HG03432 (cell line): ENCODE measurements at regions not wholly inside any gene's neighbourhood (a gene's known extent, or its start where the extent isn't known, plus 50 kb on each side); places are given as distances from the start of the nearest gene placed in this dataset.
"Not testable (repeated sequence)": the region's sequence is repeated elsewhere in the genome, so short reads cannot be mapped to it uniquely, and the experiment has no call there.

Source experiments
- ATAC-seq: cut with Tn5 transposase; IDR thresholded peaks from one replicate; pipeline ENCODE4 v1.9.1; 2021; ENCODE audit warnings: mild to moderate bottlenecking, moderate library complexity; ENCODE audit not compliant: unreplicated experiment

DNA sequence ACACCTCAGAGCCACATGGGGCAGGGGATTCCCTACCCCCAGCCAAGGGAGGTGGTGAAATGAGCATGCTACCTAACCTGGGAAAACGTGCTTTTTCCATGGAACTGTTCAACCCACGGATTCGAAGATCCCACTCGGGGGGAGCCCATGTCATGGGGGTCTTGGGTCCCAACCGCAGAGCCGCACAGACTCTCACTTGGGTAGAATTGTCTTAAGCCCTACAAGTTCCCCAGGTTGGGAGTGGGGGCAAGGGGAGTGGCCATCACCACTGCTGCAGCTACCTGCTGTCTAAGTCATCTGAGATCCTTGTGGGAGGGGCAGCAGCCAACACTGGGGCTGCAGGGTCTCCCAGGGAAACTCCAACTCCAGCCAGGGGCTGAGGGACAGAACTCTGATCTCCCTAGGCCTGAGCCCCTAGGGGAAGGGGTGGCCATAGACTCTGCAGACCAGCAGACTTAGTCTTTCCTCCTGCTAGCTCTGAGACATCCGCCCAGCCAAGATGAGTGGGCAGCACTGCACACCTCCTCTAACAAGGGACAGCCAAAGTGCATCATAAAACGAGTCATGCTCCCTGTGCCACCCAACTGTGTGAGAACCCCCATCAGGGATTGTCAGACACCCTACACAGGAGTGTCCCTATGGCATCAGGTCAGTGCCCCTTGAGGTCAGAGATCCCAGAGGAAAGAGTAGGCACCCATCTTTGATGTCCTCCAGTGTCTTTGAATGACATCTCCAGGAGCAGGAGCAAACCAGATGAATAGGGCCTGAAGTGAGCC, 610.4 kb upstream of the SLITRK6 start:
- ATAC-seq = no peak

DNA sequence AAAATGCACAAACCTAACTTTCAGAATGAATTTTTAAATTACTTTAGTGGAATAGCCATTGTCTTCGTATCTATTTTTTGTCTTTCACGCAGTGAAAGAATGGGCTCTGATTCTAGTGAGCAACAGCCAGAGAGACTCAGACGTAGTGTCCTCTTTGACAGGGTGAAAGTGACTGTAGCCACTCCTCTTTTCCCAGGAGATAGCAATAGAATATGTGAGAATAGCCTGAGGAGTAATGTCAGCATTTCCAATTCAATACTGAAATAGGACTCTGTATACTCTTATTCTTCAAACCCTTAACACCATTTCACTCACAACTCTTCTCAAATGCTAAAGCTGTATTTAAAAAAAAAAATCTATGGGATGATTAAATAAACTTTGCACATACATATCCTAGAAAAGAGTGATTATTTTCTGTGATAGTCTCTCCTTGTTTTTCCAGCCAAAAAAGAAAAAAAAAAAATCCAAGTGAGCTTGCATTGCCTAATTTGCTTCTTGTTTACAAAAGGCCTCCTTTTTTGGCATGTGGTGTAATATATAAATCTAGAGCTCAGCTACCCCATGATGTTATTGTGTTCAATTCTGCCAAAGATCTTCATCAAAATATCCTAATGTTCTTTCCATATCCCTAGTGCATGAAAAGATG, 626.1 kb upstream of the SLITRK6 start:
- ATAC-seq = no peak

DNA sequence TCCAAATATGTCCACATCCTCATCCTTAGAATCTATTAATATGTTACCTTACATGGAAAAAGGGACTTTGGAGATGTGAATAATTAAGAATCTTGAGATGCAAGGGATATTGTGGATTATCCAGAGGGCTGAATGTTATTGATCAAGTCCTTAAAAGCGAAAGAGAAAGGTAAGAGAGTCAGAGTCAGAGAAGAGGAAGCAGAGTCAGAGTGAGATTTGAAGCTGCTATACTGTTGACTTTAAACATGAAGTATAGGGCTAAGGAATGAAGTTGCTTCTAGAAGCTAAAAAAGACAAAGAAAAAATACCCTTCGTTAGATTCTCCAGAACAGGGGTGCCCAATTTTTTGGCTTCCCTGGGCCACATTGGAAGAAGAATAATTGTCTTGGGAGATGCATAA, 627.2 kb upstream of the SLITRK6 start:
- ATAC-seq = no peak

DNA sequence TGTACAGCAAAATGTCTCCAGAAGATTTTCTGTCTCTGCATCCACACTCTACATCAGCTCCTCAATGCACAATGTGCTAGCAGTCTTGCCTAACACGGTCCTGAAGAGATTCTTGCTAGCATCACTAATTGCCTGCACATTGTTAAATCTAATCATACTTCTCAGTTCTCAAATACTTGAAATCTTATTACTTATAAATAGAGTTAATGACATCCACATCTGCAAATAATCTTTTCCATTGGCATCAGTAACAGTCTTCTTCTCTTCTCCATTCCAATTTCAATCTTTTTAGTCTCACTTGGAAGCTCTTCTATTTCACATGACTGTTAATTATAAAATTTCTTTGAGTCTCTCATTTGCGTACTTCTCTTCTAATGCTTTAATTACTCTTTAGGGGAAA, 630.5 kb upstream of the SLITRK6 start:
- no peak for ATAC-seq

DNA sequence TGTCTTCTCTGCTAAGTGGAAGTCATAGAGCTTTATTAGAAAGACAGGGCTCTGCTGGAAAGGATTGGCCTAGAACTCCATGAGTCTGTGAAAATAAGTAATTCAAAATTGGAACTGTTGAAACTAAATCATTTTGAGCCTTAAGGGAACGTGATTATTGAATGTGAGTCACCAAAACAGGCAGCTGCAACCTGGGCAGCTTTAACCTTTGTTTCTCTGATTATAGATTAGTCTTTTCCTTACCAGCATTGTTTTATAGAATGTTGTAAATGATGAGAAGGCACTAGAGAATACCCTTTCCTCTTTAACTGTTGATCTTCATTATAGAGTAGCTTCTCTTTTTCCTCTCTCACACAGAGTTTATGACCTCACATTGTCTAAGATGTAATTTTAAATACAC, 638.8 kb upstream of the SLITRK6 start:
- ATAC-seq = no peak

DNA sequence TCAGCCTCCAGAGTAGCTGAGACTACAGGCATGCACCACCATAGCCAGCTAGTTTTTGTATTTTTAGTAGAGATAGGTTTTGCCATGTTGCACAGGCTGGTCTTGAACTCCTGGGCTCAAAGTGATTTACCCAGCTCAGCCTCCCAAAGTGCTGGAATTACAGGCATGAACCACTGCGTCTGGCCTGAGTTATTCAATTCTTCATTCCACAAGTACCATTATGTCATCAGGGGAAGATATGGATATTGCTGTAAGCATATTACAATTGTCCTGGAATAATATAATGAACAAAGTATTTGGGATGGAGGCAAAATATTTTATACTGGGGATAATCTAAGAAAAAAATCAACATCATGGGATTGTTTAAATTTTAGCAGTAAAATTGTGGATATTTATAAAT, 646.0 kb upstream of the SLITRK6 start:
- ATAC-seq = no peak

DNA sequence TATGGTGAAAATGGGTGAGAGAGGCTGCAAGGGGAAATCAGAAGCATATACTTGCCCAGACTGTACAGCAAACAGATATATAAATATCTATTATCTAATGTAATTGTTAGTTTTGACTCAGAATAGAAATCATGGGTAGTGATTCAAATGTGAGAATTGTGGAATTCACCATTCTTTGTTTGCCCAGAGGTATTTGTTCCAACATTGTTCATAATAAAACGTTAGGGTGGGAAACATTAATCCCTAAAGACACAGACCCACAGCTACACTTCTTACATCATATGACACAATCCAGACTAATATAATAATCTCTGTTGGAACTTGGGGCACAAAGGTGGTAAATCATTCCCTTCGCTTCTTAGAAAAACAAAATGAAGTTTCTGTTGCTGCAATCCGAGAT, 646.5 kb upstream of the SLITRK6 start:
- no peak for ATAC-seq

DNA sequence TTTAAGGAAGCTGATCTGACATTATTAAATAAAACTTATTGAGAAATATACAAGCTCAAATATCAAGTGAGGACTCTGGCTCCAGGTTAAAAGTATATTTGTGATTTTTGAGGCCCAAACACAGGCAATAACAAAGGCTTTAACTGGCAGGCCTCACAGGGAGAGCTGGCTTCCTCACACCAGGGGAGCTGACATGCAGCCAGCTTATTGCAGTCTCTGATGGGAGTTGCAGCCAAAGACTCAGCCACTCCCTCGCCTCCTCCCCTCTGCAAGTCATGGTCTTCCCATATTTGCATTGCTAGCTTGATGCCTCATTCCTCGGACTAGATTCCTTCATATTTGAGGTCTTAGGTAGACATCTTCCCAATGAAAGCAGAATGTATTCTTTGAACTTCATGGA, 647.1 kb upstream of the SLITRK6 start:
- ATAC-seq = no peak

DNA sequence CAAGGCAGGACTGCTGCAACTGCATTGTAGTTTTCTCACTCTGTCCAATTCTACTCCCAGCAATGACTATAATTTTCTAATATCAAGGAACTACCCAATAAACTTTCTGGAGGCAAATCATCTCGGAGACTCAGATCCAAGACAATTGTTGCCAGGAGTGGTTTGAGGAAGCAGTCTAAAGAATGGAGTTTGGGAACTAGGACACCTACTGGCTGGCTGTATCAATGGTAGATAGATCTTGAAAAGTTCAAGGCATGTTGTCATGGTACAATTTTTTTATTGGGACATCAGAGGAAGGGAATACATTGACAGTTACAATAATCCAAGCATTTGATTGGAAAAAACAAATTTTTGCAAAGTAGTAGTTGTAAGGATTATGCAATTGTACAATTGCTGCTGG, 648.3 kb upstream of the SLITRK6 start:
- no peak for ATAC-seq

DNA sequence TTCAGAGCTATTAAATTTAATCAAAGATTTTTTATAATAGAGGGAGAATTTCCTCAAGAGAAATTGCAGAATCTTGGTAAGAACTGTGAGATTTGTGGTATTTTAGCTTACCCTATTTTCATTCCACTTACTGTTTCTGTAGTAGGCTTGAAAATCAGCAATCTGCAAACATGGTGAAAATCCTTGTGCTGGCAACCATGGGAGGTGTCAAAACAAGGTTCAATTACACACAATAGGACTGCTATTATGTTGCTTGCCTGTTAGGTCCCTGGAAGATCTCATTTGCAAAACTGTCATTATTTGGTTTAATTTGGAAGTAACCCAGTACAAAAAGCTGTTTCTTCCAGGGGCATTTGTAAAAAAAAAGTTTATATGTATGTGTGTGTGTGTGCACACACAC, 662.8 kb upstream of the SLITRK6 start:
- ATAC-seq = no peak

DNA sequence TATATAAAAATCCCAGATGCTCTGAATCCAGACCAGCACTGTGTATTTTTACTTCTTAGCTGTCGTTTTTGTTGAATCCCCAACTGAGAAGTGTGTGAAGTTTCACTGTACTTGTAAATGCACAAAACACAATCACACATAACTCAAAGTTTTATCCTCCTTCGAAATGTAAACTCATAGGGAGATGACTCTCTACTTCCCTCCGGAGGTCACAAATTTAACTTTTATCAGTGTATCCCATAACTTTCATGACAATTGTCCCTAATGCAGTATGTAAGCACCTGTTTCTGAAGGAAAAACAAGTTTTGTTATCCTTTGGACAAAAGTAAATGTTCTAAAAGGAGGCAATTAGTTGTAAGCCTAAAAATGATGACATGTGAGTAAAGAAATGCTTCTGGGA, 665.0 kb upstream of the SLITRK6 start:
- ATAC-seq = no peak

DNA sequence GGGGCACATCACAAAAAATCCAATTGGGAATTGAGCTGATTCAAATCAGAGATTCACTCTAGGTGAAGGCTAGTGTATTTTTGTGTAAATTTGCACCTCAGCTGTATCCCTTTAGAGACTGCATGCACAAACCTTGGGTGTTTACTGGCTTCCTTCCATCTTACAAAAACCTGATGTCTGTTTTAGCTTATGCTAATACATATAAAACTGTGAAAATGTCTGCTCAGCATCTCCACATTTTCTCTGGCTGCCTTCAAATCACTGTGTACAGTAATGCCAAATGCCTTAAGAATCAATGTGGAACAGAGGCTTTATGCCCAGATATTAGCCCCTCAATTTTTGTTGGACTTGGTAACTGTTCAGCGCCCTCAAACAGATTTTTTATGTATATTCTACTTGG, 675.8 kb upstream of the SLITRK6 start:
- ATAC-seq = no peak

DNA sequence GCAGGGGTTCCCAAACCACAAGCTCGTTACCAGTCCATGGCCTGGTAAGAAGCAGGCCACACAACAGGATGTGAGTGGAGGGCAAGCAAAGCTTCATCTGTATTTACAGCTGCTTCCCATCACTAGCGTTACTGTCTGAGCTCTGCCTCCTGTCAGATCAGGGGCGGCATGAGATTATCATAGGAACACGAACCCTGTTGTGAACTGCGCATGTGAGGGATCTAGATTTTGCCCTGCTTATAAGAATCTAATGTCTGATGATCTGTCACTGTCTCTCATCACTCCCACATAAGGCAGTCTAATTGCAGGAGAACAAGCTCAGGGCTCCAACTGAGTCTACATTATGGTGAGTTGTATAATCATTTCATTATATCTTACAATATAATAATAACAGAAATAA, 677.4 kb upstream of the SLITRK6 start:
- ATAC-seq = no peak

DNA sequence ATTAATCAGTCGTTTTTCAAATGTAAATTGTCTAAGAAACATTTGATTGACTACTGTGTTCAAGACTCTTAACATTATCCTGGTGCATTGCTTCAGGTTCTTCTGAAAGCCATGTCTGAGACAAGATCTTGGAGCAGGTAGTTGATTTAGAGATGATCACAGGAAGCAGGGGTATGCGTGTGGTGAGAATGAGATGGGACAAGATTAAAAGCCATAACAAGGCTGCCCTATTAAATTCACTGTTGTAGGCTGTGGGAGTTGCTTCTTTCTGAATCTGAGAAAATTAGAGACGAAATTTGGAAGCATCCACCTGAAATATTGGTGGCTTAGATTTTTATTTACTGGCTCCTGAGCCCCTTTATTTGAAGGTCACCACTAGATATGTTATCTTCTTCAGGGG, 687.4 kb upstream of the SLITRK6 start:
- no peak for ATAC-seq

DNA sequence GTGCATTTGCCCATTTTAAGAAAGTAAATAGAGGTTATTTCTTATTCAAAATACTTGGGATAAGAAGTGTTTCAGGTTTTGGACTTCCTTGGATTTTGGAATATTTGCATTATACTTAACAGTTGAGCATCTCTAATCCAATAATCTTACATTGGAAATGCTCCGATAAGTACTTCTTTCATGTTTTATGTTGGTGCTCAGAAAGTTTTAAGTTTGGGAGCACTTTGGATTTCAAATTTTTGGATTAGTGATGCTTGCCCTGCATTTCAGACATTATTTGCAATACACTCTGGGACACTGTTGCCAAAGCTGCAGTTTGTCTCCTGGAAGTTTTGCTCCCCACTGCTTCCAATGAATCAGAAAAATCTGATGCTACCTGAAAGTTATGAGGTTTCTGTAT, 691.9 kb upstream of the SLITRK6 start:
- no peak for ATAC-seq

DNA sequence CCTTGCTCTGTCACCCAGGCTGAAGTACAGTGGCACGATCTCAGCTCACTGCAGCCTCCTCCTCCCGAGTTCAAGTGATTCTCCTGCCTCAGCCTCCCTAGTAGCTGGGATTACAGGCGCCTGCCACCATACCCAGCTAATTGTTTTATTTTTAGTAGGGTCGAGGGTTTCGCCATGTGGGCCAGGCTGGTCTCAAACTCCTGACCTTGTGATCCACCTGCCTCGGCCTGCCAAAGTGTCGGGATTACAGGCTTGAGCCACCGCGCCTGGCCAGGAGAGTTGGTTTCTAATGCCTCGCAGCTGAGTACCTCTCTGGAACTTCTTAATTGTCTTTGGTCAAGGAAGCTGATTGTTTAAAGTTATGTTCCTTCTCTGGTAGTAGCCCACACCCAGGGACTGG, 702.7 kb upstream of the SLITRK6 start:
- not testable (repeated sequence) for ATAC-seq

DNA sequence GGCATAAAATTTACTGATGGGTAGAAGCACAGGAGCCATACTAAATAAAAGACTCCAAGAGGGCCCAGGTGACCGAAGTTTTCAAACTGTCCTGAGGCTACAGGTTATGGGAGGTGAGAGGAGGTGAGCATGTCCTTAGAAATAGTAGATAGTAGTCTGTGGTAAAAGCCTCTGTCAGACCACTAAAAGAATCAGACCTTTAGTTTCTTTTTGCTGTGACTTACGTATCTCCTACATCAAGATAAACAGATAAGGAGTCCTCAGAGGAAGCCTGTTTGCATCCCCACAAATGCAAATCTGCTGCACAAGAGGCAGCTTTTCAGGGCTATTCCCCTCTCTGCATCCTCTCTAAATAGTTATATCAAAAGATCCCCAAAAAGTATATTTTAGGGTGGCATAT, 711.6 kb upstream of the SLITRK6 start:
- no peak for ATAC-seq

DNA sequence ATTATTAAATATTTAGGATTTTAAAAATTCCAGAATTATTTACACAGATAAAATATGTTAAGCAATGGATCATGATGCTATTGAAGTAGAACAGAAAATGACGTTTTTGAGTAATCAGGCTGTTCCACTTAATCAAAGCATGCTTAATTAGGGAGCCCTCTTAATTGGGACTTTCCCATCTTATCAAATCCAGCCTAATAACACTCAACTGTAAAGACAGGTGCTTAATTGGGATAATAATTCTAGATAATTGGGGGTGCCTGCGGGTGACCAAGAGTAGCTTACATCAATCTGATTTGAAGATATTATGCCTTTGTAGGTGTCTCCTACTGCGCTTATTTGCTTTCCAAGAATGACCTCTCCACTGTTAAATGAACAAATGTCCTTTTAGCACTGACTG, 742.2 kb upstream of the SLITRK6 start:
- no peak for ATAC-seq

DNA sequence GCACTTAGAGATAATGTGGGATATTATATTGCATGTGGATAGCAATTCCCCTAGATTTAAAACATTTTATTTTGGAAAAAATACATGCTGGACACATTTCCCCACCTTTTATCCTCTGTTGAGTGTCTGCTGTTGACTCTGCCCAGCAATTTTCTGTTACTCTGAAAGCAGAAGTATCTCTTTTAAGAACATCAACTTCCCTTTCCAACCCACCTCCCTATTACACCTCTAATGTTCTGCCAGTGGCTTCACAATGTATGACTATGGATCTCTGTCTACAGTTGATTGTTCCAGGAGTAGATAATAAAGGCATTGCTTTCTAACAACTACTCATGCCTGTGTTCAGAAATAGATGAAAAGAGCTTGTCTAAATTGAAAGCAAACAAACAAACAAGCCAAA, 754.8 kb upstream of the SLITRK6 start:
- ATAC-seq = no peak

DNA sequence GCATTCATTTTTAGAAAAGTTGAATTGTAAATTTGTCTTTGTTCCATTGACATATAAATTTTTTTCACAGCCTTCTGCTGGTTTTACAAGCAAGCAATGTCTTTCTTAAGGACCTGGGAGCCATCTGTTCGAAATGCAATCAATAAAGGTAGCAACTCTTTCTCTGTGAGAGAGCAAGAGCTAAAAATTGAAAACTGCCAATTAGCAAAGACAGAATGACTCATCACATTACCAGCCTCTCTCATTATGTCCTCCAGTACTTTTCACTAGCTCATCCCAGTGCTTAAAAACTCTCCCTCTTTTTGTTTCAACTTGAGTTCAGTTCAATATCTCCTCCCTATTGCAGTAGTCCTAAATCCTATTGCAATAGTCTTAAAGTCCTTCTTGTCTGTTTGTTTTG, 760.7 kb upstream of the SLITRK6 start:
- ATAC-seq = no peak

DNA sequence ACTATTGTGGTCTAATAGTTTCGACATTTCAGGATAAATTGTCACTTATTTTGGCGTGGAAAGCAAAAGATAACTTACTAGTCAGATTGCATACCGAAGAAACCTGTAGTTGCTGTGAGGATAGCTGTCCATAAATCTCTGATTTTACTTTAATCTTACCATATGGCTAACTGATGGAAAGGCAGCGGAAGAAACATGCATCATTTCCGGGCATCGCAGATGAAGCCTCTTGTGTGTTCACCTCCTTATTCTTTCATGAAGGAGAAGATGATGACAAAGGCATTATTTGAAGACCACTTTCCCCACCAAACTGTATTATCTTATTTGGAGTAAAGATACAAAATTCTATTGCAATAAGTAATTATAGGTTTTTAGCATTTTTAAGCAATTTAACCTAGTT, 763.6 kb upstream of the SLITRK6 start:
- ATAC-seq = no peak

DNA sequence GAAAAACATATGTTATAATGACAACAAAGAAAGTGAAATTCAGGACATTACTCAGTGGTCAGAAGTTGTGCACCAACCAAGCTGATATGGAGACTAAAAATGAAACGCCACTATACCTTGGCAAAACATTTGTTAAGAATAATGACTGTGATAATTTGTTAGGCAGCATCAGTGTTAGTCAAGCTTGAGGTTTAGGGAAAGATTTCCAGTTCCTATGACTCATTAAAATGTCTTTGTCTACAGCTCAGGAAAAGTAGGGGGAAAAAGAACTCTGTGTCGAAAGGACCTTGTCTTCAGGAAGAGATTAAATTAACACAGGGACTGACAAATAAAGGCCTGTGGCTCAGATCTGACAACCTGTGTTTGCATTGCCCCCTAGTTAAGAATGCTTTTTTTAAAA, 764.1 kb upstream of the SLITRK6 start:
- no peak for ATAC-seq

DNA sequence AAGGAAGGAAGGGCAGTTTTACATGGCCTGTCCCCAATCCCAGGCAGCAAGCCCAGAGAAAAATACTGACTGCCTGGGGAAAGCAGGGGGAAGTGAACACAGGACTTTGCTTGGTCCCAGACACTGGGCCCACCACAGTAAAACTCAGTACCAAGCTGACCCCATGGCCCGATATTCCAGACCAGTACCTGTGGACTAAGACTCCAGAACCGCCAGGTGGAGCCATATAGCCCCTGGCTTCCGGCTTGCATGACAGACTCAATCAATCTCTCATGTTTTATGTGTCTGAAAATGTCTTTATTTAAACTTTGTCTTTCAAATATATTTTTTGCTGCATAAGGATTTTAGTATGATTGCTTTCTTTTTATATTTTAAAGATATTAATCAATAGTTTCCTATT, 767.9 kb upstream of the SLITRK6 start:
- ATAC-seq = no peak
